ENCODE measurements at regions not wholly inside any gene's neighbourhood (a gene's known extent, or its start where the extent isn't known, plus 50 kb on each side); places are given as distances from the start of the nearest gene placed in this dataset.

DNA sequence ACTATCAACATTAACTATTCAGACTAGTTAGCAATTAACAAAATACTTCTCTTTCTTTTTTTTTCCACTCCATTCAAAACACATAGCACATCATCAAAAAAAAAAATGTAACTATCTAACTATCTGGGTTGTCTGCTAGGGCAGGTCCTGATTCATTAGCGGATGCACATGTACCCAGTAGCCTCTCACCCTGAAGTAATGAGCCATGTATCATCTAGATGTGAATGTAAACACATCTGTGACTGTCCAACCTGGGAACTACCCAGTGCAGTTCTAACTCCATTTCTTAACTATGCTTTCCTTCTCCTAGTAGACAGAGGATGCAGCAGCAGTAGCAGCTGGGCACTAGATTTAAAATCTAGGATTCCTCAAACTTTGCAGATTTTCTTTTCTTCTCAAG lies 183.1 kb upstream of the PIK3C3 start:
- TF ChIP-seq, protein P1, sequence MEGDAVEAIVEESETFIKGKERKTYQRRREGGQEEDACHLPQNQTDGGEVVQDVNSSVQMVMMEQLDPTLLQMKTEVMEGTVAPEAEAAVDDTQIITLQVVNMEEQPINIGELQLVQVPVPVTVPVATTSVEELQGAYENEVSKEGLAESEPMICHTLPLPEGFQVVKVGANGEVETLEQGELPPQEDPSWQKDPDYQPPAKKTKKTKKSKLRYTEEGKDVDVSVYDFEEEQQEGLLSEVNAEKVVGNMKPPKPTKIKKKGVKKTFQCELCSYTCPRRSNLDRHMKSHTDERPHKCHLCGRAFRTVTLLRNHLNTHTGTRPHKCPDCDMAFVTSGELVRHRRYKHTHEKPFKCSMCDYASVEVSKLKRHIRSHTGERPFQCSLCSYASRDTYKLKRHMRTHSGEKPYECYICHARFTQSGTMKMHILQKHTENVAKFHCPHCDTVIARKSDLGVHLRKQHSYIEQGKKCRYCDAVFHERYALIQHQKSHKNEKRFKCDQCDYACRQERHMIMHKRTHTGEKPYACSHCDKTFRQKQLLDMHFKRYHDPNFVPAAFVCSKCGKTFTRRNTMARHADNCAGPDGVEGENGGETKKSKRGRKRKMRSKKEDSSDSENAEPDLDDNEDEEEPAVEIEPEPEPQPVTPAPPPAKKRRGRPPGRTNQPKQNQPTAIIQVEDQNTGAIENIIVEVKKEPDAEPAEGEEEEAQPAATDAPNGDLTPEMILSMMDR (IDR thresholded peaks at IDR 0.05; ENCODE audit: insufficient read depth, low read depth, low read length) = no peak
- TF ChIP-seq EZH2 (IDR thresholded peaks at IDR 0.05; ENCODE audit: insufficient read depth, low read length) = no peak
